WERI-Rb-1 (cell line): ENCODE measurements at regions not wholly inside any gene's neighbourhood (a gene's known extent, or its start where the extent isn't known, plus 50 kb on each side); places are given as distances from the start of the nearest gene placed in this dataset.

ENCODE experiments used
- DNase-seq: peaks from one replicate; pipeline ENCODE4 v3.0.0-alpha.2; 2020
- H3K27ac ChIP-seq: fragments of 250-450 bp; sonication (Bioruptor Pico); 2 replicates; pipeline ENCODE4 v1.5.1; 2020; ENCODE audit warnings: mild to moderate bottlenecking, moderate library complexity
- H3K27me3 ChIP-seq: fragments of 250-450 bp; sonication (Bioruptor Pico); 2 replicates; pipeline ENCODE4 v1.5.1; 2021; ENCODE audit warnings: mild to moderate bottlenecking, low read depth, moderate library complexity; ENCODE audit not compliant: insufficient read depth, severe bottlenecking
- H3K36me3 ChIP-seq: fragments of 250-450 bp; sonication (Bioruptor Pico); 2 replicates; pipeline ENCODE4 v1.5.1; 2020; ENCODE audit warnings: mild to moderate bottlenecking, moderate library complexity
- H3K4me3 ChIP-seq: 2 replicates; pipeline ENCODE4 v1.5.1; 2011; ENCODE audit warnings: low read depth, mild to moderate bottlenecking, control low read depth, low read length
- H3K9me3 ChIP-seq: fragments of 250-450 bp; sonication (Bioruptor Pico); 2 replicates; pipeline ENCODE4 v1.5.1; 2021; ENCODE audit warnings: mild to moderate bottlenecking, moderate library complexity; ENCODE audit not compliant: severe bottlenecking
- TF ChIP-seq, protein P1 (sequence below): IDR thresholded peaks from 2 replicates; pipeline ENCODE4 v1.5.1; 2011; ENCODE audit warnings: low read depth, mild to moderate bottlenecking, control low read depth, inconsistent platforms, low read length

DNA sequence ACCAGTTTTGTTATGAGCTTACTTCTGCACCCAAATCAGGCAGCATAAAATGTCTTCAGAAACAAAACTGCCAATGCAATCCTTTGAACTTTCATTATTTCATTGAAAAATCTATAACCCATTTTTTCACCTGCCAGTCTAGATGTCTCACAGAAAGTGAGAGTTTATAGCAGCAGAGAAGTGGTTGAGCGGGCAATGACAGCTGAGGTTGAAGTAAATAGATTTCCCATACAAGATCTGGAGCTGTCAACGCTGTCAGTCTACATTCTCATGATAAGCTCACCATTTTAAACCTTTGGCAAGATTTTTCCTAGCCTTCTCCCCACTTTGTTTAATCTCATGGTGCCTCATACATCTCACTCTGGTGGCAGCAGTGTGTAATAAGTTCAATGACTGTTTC, 1144.9 kb upstream of the PCDH9 start:
- H3K4me3 ChIP-seq = no peak overlapping the region
- H3K36me3 ChIP-seq = no peaks in the 10 kb centered on the region
- no peak for DNase-seq
- H3K27ac ChIP-seq = no peak overlapping the region
- TF ChIP-seq, protein P1, sequence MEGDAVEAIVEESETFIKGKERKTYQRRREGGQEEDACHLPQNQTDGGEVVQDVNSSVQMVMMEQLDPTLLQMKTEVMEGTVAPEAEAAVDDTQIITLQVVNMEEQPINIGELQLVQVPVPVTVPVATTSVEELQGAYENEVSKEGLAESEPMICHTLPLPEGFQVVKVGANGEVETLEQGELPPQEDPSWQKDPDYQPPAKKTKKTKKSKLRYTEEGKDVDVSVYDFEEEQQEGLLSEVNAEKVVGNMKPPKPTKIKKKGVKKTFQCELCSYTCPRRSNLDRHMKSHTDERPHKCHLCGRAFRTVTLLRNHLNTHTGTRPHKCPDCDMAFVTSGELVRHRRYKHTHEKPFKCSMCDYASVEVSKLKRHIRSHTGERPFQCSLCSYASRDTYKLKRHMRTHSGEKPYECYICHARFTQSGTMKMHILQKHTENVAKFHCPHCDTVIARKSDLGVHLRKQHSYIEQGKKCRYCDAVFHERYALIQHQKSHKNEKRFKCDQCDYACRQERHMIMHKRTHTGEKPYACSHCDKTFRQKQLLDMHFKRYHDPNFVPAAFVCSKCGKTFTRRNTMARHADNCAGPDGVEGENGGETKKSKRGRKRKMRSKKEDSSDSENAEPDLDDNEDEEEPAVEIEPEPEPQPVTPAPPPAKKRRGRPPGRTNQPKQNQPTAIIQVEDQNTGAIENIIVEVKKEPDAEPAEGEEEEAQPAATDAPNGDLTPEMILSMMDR = no peak
- no peaks in the 10 kb centered on the region for H3K9me3 ChIP-seq
- no peaks in the 10 kb centered on the region for H3K27me3 ChIP-seq

DNA sequence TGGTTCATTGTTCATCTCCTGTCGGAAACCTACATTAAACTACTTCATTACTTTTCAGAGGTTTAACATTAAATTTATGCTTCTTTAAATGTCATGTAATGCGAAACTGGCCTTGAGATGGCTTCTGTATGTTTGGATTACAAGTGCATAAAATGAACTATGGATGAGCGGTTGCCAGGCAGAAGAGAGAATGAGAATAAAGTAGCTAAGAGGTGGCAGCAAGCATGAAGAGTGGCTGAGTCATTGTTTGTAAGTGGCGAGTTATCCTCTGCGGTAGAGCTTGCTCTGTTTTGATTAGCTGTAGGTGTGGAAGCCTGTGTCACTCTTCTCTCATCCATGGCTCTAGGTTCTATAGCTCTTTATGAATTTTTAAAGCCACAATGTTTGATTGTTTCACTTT, 1139.6 kb upstream of the PCDH9 start:
- H3K36me3 ChIP-seq = no peaks in the 10 kb centered on the region
- DNase-seq = no peak

DNA sequence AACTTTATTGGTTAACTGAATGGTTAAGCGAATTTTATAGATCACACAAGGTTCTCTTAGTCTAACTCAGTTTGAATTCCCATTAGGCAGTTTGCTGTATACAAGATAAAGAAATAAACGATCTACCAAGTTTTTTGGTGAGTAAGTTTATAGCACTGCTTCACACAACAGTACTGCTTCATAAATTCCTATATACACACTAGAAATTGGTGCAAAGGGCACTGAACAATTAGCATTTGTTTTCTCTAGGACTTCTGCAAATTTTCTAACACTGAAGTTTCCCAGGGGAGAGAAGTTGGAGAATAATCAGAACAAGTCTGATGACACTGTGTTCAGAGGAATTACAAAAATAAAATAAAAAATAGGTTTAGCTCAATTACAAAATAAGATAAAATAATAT, 1138.8 kb upstream of the PCDH9 start:
- Histone ChIP-seq H3K27ac (no peak overlapping the region), H3K9me3 (no peaks in the 10 kb centered on the region), H3K36me3 (no peaks in the 10 kb centered on the region), H3K4me3 (no peak overlapping the region), H3K27me3 (no peaks in the 10 kb centered on the region)
- TF ChIP-seq, protein P1 = no peak
- DNase-seq = no peak

More for the DNA sequence above, 1139.6 kb upstream of the PCDH9 start:
- Histone ChIP-seq H3K27me3 (no peaks in the 10 kb centered on the region), H3K9me3 (no peaks in the 10 kb centered on the region), H3K27ac (no peak overlapping the region), H3K4me3 (no peak overlapping the region)
- TF ChIP-seq, protein P1 = no peak

DNA sequence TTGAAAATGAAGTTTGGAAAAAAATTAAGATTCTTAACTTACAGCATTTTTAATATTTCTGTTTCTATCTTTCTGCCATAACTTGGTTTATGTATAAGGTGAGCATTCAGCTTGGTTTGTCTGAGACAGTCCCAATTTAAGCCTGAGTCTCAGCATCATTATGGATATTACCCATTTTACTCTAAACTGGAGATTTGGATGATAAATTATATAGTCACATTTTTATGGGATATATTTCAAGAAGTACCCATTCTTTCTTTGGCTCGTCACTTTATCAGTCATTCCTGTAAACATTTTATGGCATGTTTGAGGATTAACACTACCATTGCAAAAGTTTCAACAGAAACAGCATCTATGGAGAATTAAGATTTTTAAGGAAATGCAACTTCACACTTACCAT, 1129.0 kb upstream of the PCDH9 start:
- Histone ChIP-seq H3K27me3 (no peaks in the 10 kb centered on the region), H3K4me3 (no peak overlapping the region), H3K9me3 (no peaks in the 10 kb centered on the region), H3K27ac (no peak overlapping the region), H3K36me3 (no peaks in the 10 kb centered on the region)
- TF ChIP-seq, protein P1 = no peak
- no peak for DNase-seq

DNA sequence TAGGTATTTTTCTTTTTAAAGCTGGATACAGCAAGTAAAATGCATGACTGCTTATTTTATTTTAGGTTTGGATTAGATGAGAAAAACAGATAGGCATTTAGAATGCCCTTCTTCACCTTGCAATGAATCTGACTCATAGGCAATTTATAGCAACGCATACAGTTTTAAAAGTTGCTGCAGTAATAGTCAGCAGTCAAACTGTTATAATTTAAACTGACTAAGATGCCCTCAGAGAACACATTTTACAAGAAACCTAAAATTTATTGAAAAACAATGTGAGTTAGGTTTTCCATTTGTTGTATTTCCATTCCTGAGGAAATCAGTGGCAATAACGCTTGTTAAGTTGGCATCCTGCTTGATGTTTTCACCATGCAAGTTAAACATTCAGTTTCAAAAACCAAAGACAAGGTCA, 1128.2 kb upstream of the PCDH9 start:
- Histone ChIP-seq H3K9me3 (no peaks in the 10 kb centered on the region), H3K4me3 (no peak overlapping the region)

DNA sequence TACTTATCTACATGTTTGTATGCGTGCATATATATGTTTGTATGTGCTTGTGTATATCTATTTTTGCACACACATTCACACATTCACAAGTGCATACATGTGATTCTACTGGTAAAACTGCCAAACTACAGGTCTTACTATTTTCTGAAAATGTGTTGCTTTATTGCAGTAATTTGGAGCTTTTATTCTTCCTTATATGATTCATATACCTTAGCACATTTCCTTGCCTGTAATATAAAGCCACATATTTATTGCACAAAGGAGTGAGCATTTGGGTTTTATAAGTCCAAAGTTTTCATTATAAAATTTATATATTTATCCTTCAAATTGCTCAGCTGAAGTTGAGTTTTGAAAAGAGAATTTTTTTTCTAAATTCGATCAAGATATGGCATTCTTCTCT, 1120.4 kb upstream of the PCDH9 start:
- TF ChIP-seq, protein P1 = no peak
- Histone ChIP-seq H3K27me3 (no peaks in the 10 kb centered on the region), H3K36me3 (no peaks in the 10 kb centered on the region), H3K9me3 (no peaks in the 10 kb centered on the region), H3K4me3 (no peak overlapping the region), H3K27ac (no peak overlapping the region)
- no peak for DNase-seq

More for the DNA sequence above, 1128.2 kb upstream of the PCDH9 start:
- Histone ChIP-seq H3K27ac (no peak overlapping the region), H3K36me3 (no peaks in the 10 kb centered on the region), H3K27me3 (no peaks in the 10 kb centered on the region)
- no peak for DNase-seq
- TF ChIP-seq, protein P1 = no peak
